ENCODE measurements at regions not wholly inside any gene's neighbourhood (a gene's known extent, or its start where the extent isn't known, plus 50 kb on each side); places are given as distances from the start of the nearest gene placed in this dataset.

DNA sequence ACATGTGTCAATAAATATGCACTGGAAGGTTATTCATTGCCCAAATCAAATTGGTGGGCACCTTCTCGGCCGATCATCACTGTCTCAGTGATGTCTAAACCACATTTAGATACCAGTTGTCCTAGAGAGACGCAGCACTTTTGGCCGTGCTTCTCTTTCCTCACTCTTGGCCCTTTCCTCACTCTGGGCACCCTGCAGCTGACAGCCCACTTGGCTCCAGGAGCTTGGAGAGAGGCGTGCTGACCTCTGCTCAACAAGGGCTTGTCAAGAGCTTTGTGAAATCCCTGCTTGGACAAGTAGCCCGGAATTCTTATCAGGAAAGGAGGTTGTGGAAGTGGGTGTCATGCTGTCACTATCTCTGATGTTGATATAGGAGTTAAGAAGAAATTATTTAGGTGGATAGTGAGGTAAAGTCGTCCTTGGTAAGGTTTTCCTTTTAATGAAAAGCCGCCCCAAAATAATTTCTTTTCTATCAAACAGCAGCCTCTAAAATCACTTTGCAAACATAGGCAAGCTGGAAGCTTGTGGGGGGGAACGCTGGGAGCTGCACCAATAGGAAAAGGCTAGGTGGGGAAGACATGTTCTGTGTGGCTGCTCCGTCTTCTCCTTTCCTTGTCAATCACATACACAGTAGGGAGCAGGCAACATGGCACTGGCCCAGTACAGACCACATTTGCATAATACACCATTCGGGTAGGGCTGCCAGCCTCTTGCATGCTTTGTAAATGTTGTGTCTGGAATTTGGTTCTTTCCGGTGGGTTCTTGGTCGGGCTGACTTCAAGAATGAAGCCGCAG, 126.8 kb upstream of the UBE3A start:
- ATAC-seq: no peak
- intact Hi-C loops (cut with DNase I): no loop called here
- H3K36me3 ChIP-seq (replicated peaks in 1 of 2; ENCODE audit: insufficient read depth in 1 of 2, low read depth in 2 of 2): no peaks in the 10 kb centered on the region
- WGBS, 2 donors: 70 to 71% methylated on average over 14 of the region's 14 CpGs
- no peaks in the 10 kb centered on the region for H3K9me3 ChIP-seq
- no peak overlapping the region for H3K27ac ChIP-seq
- H3K4me1 ChIP-seq: no peaks in the 10 kb centered on the region
- H3K27me3 ChIP-seq: no peaks in the 10 kb centered on the region
- H3K4me3 ChIP-seq: no peak overlapping the region
- no peak for TF ChIP-seq POLR2A (IDR thresholded peaks at IDR 0.05)
- TF ChIP-seq, protein P1, sequence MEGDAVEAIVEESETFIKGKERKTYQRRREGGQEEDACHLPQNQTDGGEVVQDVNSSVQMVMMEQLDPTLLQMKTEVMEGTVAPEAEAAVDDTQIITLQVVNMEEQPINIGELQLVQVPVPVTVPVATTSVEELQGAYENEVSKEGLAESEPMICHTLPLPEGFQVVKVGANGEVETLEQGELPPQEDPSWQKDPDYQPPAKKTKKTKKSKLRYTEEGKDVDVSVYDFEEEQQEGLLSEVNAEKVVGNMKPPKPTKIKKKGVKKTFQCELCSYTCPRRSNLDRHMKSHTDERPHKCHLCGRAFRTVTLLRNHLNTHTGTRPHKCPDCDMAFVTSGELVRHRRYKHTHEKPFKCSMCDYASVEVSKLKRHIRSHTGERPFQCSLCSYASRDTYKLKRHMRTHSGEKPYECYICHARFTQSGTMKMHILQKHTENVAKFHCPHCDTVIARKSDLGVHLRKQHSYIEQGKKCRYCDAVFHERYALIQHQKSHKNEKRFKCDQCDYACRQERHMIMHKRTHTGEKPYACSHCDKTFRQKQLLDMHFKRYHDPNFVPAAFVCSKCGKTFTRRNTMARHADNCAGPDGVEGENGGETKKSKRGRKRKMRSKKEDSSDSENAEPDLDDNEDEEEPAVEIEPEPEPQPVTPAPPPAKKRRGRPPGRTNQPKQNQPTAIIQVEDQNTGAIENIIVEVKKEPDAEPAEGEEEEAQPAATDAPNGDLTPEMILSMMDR (IDR thresholded peaks at IDR 0.05): no peak
- DNase-seq: no peak

DNA sequence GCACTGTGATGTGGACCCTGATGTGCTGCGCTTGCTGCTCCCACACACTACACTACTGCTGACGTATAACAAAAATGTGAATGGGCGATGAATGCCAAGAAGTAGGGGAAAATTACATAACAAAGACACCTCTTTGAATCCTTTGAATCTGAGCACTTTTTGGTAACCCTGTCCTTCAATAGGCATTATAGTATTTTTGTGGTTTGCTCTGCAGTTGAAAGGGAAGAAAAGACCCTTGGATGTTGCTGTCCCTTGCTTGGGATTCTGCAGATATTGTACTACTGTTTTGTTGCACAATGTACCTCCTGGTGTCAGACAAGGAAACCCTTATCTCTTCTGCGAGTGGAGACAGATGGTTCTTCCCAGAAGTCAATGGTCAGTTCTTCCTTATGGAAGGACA, 124.8 kb upstream of the UBE3A start:
- intact Hi-C loops (cut with DNase I): no loop called here

DNA sequence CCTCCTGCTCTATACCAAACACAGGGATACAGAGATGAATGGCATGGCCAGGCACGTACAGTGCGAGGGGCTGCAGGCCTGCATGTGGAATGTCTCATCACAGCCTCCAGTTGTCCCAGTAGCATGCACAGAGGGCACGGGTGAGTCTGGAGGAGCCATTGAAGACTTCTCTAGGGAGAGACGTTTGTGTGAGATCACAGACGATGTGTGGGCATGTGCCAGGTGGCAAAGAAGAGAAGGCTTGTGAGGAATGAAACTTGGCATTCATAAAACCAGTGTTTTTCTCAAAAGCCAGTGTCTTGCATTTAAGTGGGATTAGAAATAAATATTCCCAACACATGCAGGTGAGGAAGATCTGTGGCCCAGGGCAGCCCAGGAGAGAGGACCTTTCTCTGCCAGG, 119.1 kb upstream of the UBE3A start:
- Histone ChIP-seq H3K27me3 (no peaks in the 10 kb centered on the region), H3K36me3 (replicated peaks in 1 of 2; ENCODE audit: insufficient read depth in 1 of 2, low read depth in 2 of 2) (no peaks in the 10 kb centered on the region), H3K27ac (no peak overlapping the region), H3K4me3 (no peak overlapping the region), H3K4me1 (no peaks in the 10 kb centered on the region), H3K9me3 (no peaks in the 10 kb centered on the region)
- WGBS, 2 donors: 69 to 76% methylated on average over 5 of the region's 5 CpGs
- TF ChIP-seq, protein P1 (IDR thresholded peaks at IDR 0.05): no peak
- no peak for TF ChIP-seq POLR2A (IDR thresholded peaks at IDR 0.05)
- intact Hi-C loops (cut with DNase I): no loop called here
- ATAC-seq (no peak), DNase-seq (no peak)

More for the DNA sequence above, 124.8 kb upstream of the UBE3A start:
- H3K9me3 ChIP-seq: no peaks in the 10 kb centered on the region
- H3K4me3 ChIP-seq: no peak overlapping the region
- ATAC-seq: no peak
- H3K4me1 ChIP-seq: no peaks in the 10 kb centered on the region
- DNase-seq: no peak
- WGBS, 2 donors: 58 to 62% methylated on average over 4 of the region's 4 CpGs
- no peaks in the 10 kb centered on the region for H3K36me3 ChIP-seq (replicated peaks in 1 of 2; ENCODE audit: insufficient read depth in 1 of 2, low read depth in 2 of 2)
- no peak overlapping the region for H3K27ac ChIP-seq
- no peak for TF ChIP-seq POLR2A (IDR thresholded peaks at IDR 0.05)
- TF ChIP-seq, protein P1 (IDR thresholded peaks at IDR 0.05): no peak
- no peaks in the 10 kb centered on the region for H3K27me3 ChIP-seq

DNA sequence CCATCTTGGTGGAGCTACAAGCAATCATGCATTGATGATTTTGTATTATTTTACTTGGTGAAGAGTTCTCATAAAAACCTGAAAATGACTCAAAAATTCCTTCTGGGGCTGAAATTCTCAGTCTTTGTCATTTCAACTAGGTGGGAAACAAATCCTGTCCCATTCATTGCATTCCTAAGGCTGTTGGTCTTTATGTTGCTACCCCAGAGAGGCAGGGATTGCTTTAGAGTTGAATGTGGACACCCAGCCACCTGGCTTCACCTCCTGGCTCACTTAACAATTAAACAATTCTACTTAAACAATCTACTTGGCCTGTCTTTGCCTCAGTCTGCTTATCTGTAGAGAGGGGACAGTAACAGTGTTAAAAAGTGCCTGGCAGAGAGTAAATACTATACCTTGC, 117.3 kb upstream of the UBE3A start:
- Histone ChIP-seq H3K27ac (no peak overlapping the region), H3K4me3 (no peak overlapping the region), H3K27me3 (no peaks in the 10 kb centered on the region), H3K4me1 (no peaks in the 10 kb centered on the region), H3K9me3 (no peaks in the 10 kb centered on the region), H3K36me3 (replicated peaks in 1 of 2; ENCODE audit: insufficient read depth in 1 of 2, low read depth in 2 of 2) (no peaks in the 10 kb centered on the region)
- DNase-seq (no peak), ATAC-seq (no peak)
- TF ChIP-seq, protein P1 (IDR thresholded peaks at IDR 0.05): no peak
- no peak for TF ChIP-seq POLR2A (IDR thresholded peaks at IDR 0.05)
- intact Hi-C loops (cut with DNase I): no loop called here

DNA sequence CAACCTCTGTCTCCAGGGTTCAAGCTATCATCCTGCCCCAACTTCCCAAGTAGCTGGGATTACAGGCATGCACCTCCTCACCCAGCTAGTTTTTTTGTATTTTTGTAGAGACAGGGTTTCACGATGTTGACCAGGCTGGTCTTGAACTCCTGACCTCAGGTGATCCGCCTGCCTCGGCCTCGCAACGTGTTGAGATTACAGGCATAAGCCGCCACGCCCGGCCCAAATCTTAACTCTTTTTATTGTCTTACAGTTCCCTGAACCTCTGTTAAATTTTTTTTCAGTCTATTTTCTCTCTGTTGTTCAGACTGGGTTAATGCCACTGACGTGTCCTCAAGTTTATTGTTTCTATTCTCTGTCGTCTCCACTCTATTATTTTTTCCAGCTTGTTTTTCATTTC, 115.8 kb upstream of the UBE3A start:
- ATAC-seq (no peak), DNase-seq (no peak)
- intact Hi-C loops (cut with DNase I): no loop called here
- TF ChIP-seq, protein P1 (IDR thresholded peaks at IDR 0.05): no peak
- TF ChIP-seq POLR2A (IDR thresholded peaks at IDR 0.05): no peak
- Histone ChIP-seq H3K27me3 (no peaks in the 10 kb centered on the region), H3K4me1 (no peaks in the 10 kb centered on the region), H3K27ac (no peak overlapping the region), H3K4me3 (no peak overlapping the region), H3K9me3 (no peaks in the 10 kb centered on the region), H3K36me3 (replicated peaks in 1 of 2; ENCODE audit: insufficient read depth in 1 of 2, low read depth in 2 of 2) (no peaks in the 10 kb centered on the region)
- WGBS, 2 donors: 76 to 77% methylated on average over 10 of the region's 10 CpGs

All from body of pancreas (tissue), 4 donors.